ENCODE measurements at regions not wholly inside any gene's neighbourhood (a gene's known extent, or its start where the extent isn't known, plus 50 kb on each side); places are given as distances from the start of the nearest gene placed in this dataset.

GRCh38 chr10:132996603-132997343, 54.4 kb upstream of the CFAP46 start:
- Histone ChIP-seq H3K4me1 (no peaks in the 10 kb centered on the region), H3K27ac (replicated peaks) (no peak overlapping the region), H3K9me3 (replicated peaks) (no peaks in the 10 kb centered on the region), H3K27me3 (ENCODE audit: low read depth) (peaks cover 87% of the 10 kb centered on the region), H3K4me3 (no peak overlapping the region), H3K36me3 (no peaks in the 10 kb centered on the region)
- no peak for DNase-seq
- intact Hi-C loops (cut with micrococcal nuclease): no loop called here
- TF ChIP-seq CTCF (IDR thresholded peaks at IDR 0.05; ENCODE audit: borderline replicate concordance): no peak

- intact Hi-C loops (cut with micrococcal nuclease): no loop called here
- peaks cover 85% of the 10 kb centered on the region for H3K27me3 ChIP-seq (ENCODE audit: low read depth)
- H3K27ac ChIP-seq (replicated peaks): no peak overlapping the region
- no peaks in the 10 kb centered on the region for H3K4me1 ChIP-seq
- no peaks in the 10 kb centered on the region for H3K36me3 ChIP-seq
- no peak for DNase-seq
- no peak overlapping the region for H3K4me3 ChIP-seq
- no peak for TF ChIP-seq CTCF (IDR thresholded peaks at IDR 0.05; ENCODE audit: borderline replicate concordance)
- H3K9me3 ChIP-seq (replicated peaks): no peaks in the 10 kb centered on the region
Measured at GRCh38 chr10:132995909-132996602, 53.7 kb upstream of the CFAP46 start.

- no peak for DNase-seq
- H3K27me3 ChIP-seq (ENCODE audit: low read depth): peaks cover 74% of the 10 kb centered on the region
- no peak for TF ChIP-seq CTCF (IDR thresholded peaks at IDR 0.05; ENCODE audit: borderline replicate concordance)
Measured at GRCh38 chr10:132994811-132995210, 52.4 kb upstream of the CFAP46 start.

GRCh38 chr10:132994185-132994796, 51.9 kb upstream of the CFAP46 start:
- intact Hi-C loops (cut with micrococcal nuclease): no loop called here
- TF ChIP-seq CTCF (IDR thresholded peaks at IDR 0.05; ENCODE audit: borderline replicate concordance): no peak
- DNase-seq: no peak

More at GRCh38 chr10:132994811-132995210, 52.4 kb upstream of the CFAP46 start:
- H3K4me1 ChIP-seq: no peaks in the 10 kb centered on the region
- no peaks in the 10 kb centered on the region for H3K9me3 ChIP-seq (replicated peaks)
- no peaks in the 10 kb centered on the region for H3K36me3 ChIP-seq
- H3K27ac ChIP-seq (replicated peaks): no peak overlapping the region
- peak overlapping the region; percentile 55 for H3K4me3 ChIP-seq
- intact Hi-C loops (cut with micrococcal nuclease): no loop called here

GRCh38 chr10:132993271-132994184, 51.2 kb upstream of the CFAP46 start:
- Histone ChIP-seq H3K36me3 (no peaks in the 10 kb centered on the region), H3K27ac (replicated peaks) (no peak overlapping the region), H3K27me3 (ENCODE audit: low read depth) (peaks cover 63% of the 10 kb centered on the region), H3K4me1 (no peaks in the 10 kb centered on the region), H3K9me3 (replicated peaks) (no peaks in the 10 kb centered on the region), H3K4me3 (peak overlapping the region; percentile 55)
- intact Hi-C loops (cut with micrococcal nuclease): no loop called here
- TF ChIP-seq CTCF (IDR thresholded peaks at IDR 0.05; ENCODE audit: borderline replicate concordance): no peak
- DNase-seq: peak; percentile 7

More at GRCh38 chr10:132994185-132994796, 51.9 kb upstream of the CFAP46 start:
- no peaks in the 10 kb centered on the region for H3K4me1 ChIP-seq
- no peaks in the 10 kb centered on the region for H3K36me3 ChIP-seq
- no peak overlapping the region for H3K27ac ChIP-seq (replicated peaks)
- H3K9me3 ChIP-seq (replicated peaks): no peaks in the 10 kb centered on the region
- peak overlapping the region; percentile 55 for H3K4me3 ChIP-seq
- H3K27me3 ChIP-seq (ENCODE audit: low read depth): peaks cover 70% of the 10 kb centered on the region

All from left ventricle myocardium inferior (tissue), 1 donor.